Activated naive CD8-positive, alpha-beta T cell treated with anti-CD3 and anti-CD28 coated beads, Interleukin-2, amount 10 ng/mL, durations not matched to agents 7 days and 5 days (primary cell): ENCODE measurements at regions not wholly inside any gene's neighbourhood (a gene's known extent, or its start where the extent isn't known, plus 50 kb on each side); places are given as distances from the start of the nearest gene placed in this dataset.
A peak's percentile ranks its signal among the peaks of the same experiment; 100 is the strongest.

Experiments
- ATAC-seq: fragments of 150-1000 bp; cut with Tn5 transposase; one replicate; pipeline ENCODE4 v1.10.0; 2021; ENCODE audit warnings: low read depth, moderate library complexity
- POLR2A ChIA-PET: fragments of 350-600 bp; sonication (Branson Sonifier 250); formaldehyde crosslinking; loops from one replicate; lab custom pipeline; 2021; ENCODE audit warnings: antibody characterized with exemption; lab: Charles Lee
- DNase-seq: peaks from one replicate; pipeline ENCODE4 v3.0.0; 2021
- H3K27ac Mint-ChIP-seq: one replicate; pipeline ENCODE4 v1.8.0; 2022; ENCODE audit warnings: mild to moderate bottlenecking, mixed read lengths
- H3K27me3 Mint-ChIP-seq: one replicate; pipeline ENCODE4 v1.8.0; 2022; ENCODE audit warnings: mild to moderate bottlenecking, moderate library complexity, mixed read lengths
- H3K36me3 Mint-ChIP-seq: one replicate; pipeline ENCODE4 v1.8.0; 2021; ENCODE audit warnings: mild to moderate bottlenecking, mixed read lengths
- H3K4me1 Mint-ChIP-seq: one replicate; pipeline ENCODE4 v1.8.0; 2021; ENCODE audit warnings: mixed read lengths
- H3K4me3 Mint-ChIP-seq: one replicate; pipeline ENCODE4 v1.8.0; 2022; ENCODE audit warnings: mild to moderate bottlenecking, moderate library complexity, mixed read lengths
- H3K9me3 Mint-ChIP-seq: one replicate; pipeline ENCODE4 v1.8.0; 2021; ENCODE audit warnings: mixed read lengths

DNA sequence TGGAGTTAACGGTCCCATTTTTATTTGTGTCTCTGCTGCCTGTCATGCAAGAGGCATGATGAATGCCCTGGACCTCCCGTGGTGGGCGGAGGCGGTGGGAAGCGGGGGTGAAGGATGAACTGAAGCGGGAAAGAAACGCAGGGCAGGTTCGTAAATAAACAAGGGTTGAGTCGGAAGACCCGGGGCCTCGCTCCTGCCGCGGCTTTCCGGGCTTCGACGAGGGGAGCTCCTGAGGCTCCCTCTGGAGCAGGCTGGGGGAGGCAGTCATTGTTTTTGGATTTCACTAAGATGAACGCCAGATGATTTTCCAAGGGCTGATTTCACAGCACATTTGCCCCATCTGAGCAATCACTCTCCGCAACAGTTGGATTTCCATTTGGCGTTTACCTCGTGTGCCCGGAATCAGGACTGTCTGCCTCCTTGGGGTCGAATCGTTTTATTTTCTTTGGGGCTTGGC lies 130.2 kb downstream of the SLC38A6 start:
- POLR2A ChIA-PET: no interaction called here

DNA sequence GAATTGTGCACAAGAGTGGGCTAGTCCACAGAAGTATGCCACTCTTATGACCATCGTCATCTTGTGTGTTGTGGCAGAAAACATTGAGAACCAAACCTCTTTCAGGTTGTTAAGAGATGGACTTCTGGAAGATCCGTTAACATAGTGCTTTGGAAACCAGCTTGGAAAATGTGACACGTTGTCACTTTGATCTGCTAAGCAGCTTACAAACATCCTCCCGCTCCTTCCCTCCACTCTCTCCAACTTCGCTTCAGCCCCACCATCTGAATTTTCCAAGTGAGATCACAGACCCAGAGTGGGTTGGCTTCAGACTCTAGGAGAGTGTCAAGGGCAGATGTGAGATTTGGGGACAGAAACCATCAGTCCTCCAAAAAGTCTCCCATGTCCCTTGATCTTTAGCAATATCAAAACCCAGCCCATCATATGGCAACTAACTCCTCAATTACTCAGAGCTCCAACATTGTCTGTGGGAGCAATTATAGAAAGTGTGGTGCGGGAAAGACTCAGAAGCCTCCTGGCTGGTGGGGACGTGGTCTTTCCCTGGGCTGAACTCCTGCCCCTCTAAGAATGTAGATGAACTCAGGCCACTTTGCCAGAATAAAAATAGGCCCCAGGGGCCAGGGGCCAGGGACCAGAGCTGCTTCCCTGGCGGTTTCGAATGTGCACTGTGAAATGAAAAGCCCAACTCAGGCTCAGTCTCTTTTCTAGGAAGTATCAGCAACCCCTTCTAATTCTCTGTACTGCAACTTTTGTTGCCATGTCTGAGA lies 129.5 kb downstream of the SLC38A6 start:
- DNase-seq (no peak), ATAC-seq (no peak)
- Mint-ChIP-seq H3K36me3 (no peaks in the 10 kb centered on the region), H3K27me3 (peaks cover 9% of the 10 kb centered on the region), H3K4me3 (no peak overlapping the region), H3K9me3 (peaks cover 3% of the 10 kb centered on the region), H3K27ac (no peak overlapping the region), H3K4me1 (no peaks in the 10 kb centered on the region)
- POLR2A ChIA-PET: no interaction called here

More for the DNA sequence above, 130.2 kb downstream of the SLC38A6 start:
- no peaks in the 10 kb centered on the region for H3K4me1 Mint-ChIP-seq
- no peak for ATAC-seq
- H3K27me3 Mint-ChIP-seq: peaks cover 9% of the 10 kb centered on the region
- no peaks in the 10 kb centered on the region for H3K36me3 Mint-ChIP-seq
- no peak overlapping the region for H3K4me3 Mint-ChIP-seq
- no peak overlapping the region for H3K27ac Mint-ChIP-seq
- DNase-seq: no peak
- H3K9me3 Mint-ChIP-seq: peaks cover 3% of the 10 kb centered on the region

DNA sequence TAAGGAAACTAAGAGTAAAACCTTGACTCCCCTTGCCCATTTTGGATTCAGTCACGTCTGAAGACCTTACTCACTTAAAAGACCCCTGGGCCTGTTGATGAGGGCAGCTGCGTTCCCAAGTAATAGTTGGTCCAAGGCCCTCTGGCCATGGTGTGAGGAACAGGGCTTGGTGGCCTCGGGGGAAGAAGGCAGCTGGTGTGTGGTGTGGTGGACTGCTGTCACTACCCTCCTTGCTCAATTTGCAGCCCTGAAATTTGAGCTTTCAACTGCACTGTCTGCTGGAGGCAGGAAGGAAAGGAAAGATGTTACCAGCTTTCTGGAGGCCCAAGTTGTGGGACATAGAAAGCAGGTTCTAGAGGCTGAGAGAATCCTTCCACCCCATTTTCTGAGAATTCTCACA lies 128.2 kb downstream of the SLC38A6 start:
- Mint-ChIP-seq H3K27me3 (peaks cover 9% of the 10 kb centered on the region), H3K27ac (no peak overlapping the region)
- DNase-seq: no peak

DNA sequence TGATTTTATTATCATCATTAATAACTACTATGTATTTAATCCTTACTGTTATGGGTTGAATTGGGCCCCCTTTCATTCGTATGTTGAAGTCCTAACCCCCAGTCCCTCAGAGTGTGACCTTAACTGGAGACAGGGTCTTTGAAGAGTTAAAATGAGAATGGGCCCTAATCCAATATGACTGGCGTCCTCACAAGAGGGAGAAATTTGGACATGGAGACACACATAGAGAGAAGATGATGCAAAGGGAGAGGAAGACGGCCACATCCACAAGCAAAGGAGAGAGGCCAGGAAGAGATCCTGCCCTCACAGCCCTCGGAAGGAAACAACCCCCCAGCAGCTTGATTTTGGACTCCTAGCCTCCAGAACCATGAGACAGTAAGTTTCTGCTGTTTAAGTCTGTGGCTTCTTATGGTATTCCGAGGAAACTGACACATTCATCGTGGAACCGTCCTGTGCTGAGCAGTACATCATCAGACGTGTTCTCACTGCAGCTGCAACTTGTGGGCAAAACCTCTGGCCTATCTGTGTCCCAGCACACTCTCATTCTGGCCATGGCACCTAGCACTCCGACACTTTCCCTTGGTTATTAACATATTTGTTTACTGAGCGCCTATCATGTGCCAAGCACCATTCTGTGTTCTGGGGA lies 127.6 kb downstream of the SLC38A6 start:
- Mint-ChIP-seq H3K4me1 (no peaks in the 10 kb centered on the region), H3K27me3 (peaks cover 7% of the 10 kb centered on the region), H3K36me3 (no peaks in the 10 kb centered on the region), H3K27ac (no peak overlapping the region), H3K9me3 (peaks cover 1% of the 10 kb centered on the region), H3K4me3 (no peak overlapping the region)
- POLR2A ChIA-PET: no interaction called here
- no peak for ATAC-seq
- no peak for DNase-seq

More for the DNA sequence above, 128.2 kb downstream of the SLC38A6 start:
- no peaks in the 10 kb centered on the region for H3K36me3 Mint-ChIP-seq
- POLR2A ChIA-PET: no interaction called here
- ATAC-seq: no peak
- H3K9me3 Mint-ChIP-seq: peaks cover 1% of the 10 kb centered on the region
- no peaks in the 10 kb centered on the region for H3K4me1 Mint-ChIP-seq
- no peak overlapping the region for H3K4me3 Mint-ChIP-seq

DNA sequence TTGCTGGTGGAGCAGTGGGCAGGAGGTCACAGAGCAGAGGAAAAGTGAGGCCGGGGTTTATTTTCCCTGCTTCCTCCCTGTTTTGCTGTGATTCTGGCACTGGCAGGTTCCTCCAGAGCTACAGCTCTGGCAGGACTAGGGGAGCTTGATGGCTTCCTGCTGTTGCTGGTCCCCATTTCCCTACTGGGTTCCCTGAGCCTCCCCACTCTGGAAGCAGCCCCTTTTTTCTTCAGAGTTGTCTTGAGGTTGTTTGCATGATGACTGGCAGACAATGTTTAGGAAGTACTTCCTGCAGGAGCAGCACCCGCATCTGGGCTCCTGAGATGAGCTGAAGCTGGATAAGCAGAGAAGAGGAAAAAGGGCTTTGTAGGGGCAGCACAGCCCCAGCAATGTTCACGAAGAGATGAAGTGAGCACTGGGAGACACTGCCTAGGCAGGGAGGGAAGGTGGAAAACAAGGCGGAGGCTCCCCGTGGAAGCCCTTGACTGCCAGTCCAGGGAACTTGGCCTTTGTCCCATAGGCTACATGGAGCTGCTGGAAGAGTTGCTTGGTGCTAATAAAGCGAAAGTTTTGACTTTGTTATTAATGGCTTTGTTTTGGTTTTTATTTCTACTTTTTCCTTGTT lies 126.9 kb downstream of the SLC38A6 start:
- POLR2A ChIA-PET: no interaction called here
- H3K36me3 Mint-ChIP-seq: no peaks in the 10 kb centered on the region
- no peak for ATAC-seq
- peaks cover 1% of the 10 kb centered on the region for H3K9me3 Mint-ChIP-seq
- H3K27ac Mint-ChIP-seq: no peak overlapping the region
- H3K4me3 Mint-ChIP-seq: no peak overlapping the region
- H3K27me3 Mint-ChIP-seq: peaks cover 7% of the 10 kb centered on the region
- H3K4me1 Mint-ChIP-seq: no peaks in the 10 kb centered on the region
- no peak for DNase-seq

DNA sequence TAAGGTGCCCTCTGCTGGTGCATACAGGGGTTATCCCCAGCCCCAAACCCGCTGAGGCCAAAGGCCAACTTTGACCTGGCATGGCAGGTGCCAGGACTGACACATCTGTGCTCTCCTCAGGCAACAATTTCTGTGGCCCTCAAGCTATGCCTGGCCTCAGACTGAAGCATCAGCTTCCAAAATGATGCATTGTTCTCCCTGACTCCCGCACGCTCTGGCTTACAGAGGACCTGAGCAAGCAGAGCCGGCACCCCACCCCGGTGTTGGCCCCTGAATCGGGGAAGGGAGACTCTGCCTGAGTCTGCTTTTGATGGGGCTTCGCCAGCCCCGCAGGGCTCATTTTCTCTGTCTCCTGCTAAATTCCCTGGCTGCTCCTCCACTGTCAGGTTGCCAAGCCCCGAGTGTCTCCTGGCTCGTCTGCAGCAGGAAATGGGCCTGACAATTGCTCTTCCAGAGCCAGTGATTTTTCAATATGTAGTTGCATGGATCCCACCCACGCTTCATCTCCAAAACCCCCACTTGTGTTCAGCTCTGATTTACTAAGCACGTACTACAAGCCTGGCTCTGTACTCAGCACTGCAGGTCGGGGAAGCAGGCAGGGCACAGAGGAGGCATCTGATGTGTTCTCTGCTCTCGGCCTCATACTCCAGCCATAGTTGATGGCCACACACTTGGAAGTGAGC lies 126.1 kb downstream of the SLC38A6 start:
- H3K27ac Mint-ChIP-seq: no peak overlapping the region
- no peaks in the 10 kb centered on the region for H3K36me3 Mint-ChIP-seq
- POLR2A ChIA-PET: no interaction called here
- no peak for DNase-seq
- no peak overlapping the region for H3K4me3 Mint-ChIP-seq
- H3K27me3 Mint-ChIP-seq: peaks cover 7% of the 10 kb centered on the region
- H3K4me1 Mint-ChIP-seq: peaks cover 6% of the 10 kb centered on the region
- no peak for ATAC-seq
- peaks cover 1% of the 10 kb centered on the region for H3K9me3 Mint-ChIP-seq

DNA sequence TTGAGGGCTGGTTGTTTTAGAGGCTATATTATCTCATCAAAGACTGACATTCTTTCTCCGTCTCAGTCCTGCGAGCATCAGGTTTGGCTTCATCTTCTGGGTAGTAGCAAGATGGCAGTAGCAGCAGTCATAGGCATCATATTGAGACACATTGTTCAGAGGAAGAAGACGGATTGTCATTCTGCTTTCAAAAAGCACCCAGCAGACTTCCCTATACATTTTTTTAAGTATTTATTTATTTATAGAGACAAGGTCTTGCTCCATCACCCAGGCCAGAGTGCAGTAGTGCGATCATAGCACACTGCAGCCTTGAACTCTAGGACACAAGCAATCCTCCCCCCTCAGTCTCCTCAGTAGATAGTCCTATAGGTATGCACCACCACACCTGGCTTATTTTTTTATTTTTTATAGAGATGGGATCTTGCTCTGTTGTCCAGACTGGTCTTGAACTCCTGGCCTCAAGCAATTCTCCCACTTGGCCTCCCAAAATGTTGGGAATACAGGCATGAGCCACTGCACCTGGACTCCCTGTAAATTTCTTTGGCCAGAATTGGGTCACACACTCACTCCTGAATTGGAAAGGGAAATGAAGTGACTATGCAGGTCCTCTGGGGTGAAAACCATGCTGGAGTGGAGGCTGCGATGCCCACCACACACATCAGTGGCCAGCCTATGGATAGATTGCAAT lies 125.4 kb downstream of the SLC38A6 start:
- H3K27ac Mint-ChIP-seq: no peak overlapping the region
- peaks cover 7% of the 10 kb centered on the region for H3K4me1 Mint-ChIP-seq
- peaks cover 7% of the 10 kb centered on the region for H3K27me3 Mint-ChIP-seq
- H3K4me3 Mint-ChIP-seq: no peak overlapping the region
- H3K9me3 Mint-ChIP-seq: peaks cover 1% of the 10 kb centered on the region
- no peak for ATAC-seq
- no peaks in the 10 kb centered on the region for H3K36me3 Mint-ChIP-seq
- no peak for DNase-seq
- POLR2A ChIA-PET: no interaction called here

DNA sequence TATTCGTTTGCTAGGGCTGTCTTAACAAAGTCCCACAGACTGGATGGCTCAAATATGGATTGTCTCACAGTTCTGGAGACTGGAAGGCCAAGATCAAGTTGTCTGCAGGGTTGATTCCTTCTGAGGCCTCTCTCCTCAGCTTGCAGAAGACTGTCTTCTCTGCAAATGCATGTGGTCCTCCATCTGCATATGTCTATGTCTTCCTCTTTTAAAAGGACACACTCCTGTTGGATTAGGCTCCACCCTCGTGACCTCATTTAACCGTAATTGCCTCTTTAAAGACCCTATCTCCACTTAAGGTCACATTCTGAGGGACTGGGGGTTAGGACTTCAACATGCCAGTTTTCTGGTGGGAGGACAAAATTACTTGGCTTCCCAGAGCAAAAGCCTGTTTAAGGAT lies 123.3 kb downstream of the SLC38A6 start:
- peaks cover 2% of the 10 kb centered on the region for H3K27me3 Mint-ChIP-seq

DNA sequence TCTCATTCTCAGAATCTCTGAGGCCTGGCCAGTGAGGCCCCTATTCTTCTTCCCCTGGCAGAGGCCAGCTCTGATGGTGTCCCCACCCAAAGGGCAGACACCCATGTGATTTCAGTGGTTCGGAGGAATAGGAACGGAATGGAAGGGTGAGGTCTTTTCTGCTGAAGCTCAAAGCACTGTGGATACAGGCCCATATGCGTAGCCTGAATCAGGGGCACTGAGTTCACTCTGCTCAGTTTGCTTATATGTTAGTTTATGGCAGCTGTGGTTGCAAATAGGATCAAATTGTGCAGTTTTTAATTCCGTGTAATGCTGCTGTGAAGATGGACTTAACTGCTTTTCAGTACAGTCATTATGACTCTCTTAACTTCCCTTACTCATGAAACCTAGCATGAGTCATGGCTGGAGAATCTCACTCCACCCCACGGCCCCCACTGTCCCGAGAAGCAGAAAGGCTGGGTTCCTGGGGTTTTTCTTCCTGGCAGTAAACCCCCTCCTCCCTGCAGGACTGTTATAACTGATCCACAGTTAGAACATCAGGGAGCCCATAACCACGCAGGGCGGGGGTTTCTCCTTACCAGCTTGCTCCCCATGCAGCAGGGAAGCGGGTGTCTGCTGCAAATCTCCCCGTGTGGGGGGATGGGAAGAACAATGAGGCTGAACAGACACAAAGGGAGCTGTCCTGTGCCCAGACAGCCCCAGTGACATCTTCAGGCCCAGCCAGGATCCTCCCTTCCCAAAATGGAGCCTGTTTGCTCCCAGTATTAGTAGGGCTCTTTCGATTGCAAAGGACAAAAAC lies 122.7 kb downstream of the SLC38A6 start:
- no peak for DNase-seq
- no peak overlapping the region for H3K4me3 Mint-ChIP-seq
- POLR2A ChIA-PET: no interaction called here
- H3K27ac Mint-ChIP-seq: no peak overlapping the region
- no peak for ATAC-seq
- peaks cover 7% of the 10 kb centered on the region for H3K4me1 Mint-ChIP-seq
- H3K36me3 Mint-ChIP-seq: no peaks in the 10 kb centered on the region
- no peaks in the 10 kb centered on the region for H3K27me3 Mint-ChIP-seq
- H3K9me3 Mint-ChIP-seq: no peaks in the 10 kb centered on the region

More for the DNA sequence above, 123.3 kb downstream of the SLC38A6 start:
- no peak overlapping the region for H3K27ac Mint-ChIP-seq
- no peak overlapping the region for H3K4me3 Mint-ChIP-seq
- ATAC-seq (no peak), DNase-seq (no peak)
- POLR2A ChIA-PET: no interaction called here
- H3K36me3 Mint-ChIP-seq: no peaks in the 10 kb centered on the region
- peaks cover 7% of the 10 kb centered on the region for H3K4me1 Mint-ChIP-seq
- H3K9me3 Mint-ChIP-seq: no peaks in the 10 kb centered on the region

DNA sequence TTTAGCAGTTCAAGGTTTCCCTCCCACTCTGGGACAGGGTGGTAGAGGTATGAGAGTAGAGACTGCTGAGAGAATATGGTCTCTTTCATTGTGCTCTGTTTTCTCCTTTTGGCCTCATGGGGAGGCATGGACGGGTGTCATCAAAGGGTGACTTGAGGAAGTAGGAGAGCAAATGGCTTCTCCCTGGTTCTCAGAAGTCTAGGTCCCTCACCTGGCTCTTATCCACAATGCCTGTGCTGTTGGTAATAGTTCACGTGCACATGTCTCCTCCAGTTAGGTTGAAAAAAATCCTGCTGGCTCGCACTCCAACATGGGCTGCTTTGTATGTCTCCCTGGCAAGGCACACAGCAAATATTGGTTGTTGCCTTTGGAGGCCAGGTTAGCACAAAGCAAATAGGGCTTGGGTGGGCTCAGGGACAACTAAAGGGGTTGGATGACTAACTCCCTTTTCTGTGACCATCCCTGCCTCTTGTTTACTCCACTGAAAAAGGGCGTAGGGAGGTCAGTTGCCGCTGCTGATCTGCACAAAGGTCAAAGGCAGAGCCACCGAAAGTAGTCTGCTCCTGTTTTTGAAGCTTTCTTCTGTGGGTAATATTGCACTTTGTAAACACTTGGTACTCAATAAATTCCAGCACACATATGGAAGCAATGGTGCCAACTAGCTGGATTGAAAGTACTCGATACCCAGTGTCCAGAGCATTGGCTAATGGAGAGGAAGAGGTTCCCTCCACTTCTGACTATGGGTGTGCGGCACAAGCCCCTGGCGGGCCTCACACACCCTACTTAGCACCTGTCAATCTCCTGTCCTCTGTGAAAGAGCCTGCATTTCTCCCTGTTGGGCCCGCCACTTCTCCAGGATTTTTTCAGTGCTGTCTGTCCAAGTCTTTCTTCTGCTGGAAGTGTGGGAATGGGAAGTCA lies 121.8 kb downstream of the SLC38A6 start:
- Mint-ChIP-seq H3K4me1 (peaks cover 7% of the 10 kb centered on the region), H3K27me3 (no peaks in the 10 kb centered on the region), H3K27ac (peak overlapping the region; percentile 22), H3K9me3 (no peaks in the 10 kb centered on the region), H3K36me3 (no peaks in the 10 kb centered on the region), H3K4me3 (no peak overlapping the region)
- no peak for ATAC-seq
- POLR2A ChIA-PET: no interaction called here
- DNase-seq: no peak
